ENCODE measurements at regions not wholly inside any gene's neighbourhood (a gene's known extent, or its start where the extent isn't known, plus 50 kb on each side); places are given as distances from the start of the nearest gene placed in this dataset.

DNA sequence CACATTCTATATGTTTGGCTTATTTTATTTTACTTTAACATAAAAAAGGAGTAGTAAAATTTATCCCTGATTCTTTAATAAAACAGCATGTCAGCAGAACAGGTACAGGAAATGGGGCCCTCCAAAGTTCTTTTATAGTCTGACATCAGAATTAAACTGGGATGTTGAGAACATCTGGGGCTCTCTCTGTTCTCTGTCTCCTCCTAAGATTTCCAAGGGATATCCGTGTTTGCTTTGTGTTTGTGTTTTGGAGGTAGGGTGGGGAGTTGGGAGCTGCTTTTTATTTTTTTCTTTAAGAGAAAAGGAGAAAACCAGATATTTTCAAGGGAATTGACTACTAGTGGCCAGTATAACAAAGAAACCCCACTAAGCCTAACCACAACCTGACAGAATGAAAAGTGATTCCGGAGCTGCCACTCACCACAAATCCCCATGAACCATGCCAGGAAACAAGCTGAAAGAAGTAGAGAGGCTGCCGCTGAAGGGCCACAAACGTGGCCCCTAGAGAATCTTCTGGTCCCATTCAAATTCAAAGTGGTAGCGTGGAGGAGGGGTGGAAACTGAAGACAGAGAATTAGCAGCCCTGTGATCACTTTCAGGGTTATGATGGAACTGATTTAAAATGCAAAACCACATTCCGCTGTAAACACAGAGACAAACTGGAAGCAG, 369.6 kb upstream of the ADGRL2 start:
- Mint-ChIP-seq H3K9me3 (peaks cover 0 to 10% (median 0%) of the 10 kb centered on the region in 7 donors), H3K27me3 (no peaks in the 10 kb centered on the region), H3K4me3 (no peak overlapping the region), H3K27ac (no peak overlapping the region), H3K36me3 (no peaks in the 10 kb centered on the region), H3K4me1 (no peaks in the 10 kb centered on the region)
- DNase-seq: no peak
- no peak for ATAC-seq (ENCODE audit: low read depth in 2 of 2)

DNA sequence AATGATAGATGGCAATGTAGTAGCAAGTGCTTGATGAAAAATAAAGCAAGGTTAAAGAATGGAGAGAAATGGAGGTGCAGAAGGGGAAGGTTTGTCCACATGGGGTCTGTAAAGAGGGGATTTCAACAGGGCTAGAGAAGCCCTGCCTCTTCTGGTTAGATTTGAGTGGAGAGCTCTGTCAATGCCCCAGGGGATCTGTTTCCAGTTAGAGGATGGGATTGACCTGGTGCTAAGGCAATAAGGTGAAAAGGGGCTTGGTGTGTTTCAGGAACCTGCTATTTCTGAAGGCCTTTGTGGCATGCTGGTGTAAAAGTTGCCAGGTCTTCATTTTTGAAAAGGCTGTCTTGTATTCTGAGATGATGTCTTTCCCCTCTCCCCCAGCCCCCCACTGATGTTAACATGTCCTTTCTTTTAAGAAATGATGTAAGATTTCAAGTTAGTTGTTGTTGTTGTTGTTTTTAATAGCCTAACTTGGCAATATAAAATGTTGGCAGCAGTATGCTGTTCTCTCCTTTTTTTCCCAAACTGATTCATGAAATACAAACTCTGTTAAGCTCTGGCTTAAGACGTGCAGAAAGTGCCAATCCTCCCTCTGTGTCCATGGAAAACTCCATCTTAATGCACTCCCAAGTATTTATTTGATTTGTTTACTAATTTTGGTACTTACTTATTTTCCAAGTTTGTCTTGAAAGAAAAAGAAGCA, 370.3 kb upstream of the ADGRL2 start:
- no peaks in the 10 kb centered on the region for H3K4me1 Mint-ChIP-seq
- DNase-seq (no peak), ATAC-seq (ENCODE audit: low read depth in 2 of 2) (no peak)
- no peaks in the 10 kb centered on the region for H3K27me3 Mint-ChIP-seq
- H3K9me3 Mint-ChIP-seq: peaks cover 0 to 10% (median 0%) of the 10 kb centered on the region in 7 donors
- no peak overlapping the region for H3K27ac Mint-ChIP-seq
- no peaks in the 10 kb centered on the region for H3K36me3 Mint-ChIP-seq
- H3K4me3 Mint-ChIP-seq: no peak overlapping the region

DNA sequence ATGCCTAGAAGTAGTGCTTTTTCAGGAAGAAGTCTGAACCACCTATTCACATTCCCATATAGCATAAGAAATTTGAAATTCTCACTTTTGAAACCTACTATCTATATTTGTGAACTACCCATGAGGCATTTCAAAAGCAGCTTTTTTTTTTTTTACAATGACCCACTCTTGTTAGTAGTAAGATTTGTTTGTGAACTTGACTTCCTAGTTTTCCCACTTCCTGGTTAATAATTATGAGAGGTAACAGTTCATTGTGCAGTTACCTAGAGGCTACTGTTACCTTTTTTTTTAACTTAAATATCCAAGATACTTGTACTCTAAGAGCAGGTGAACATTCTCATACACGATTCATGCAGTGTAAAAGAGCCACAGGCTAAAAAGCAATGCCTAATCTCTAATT, 371.7 kb upstream of the ADGRL2 start:
- Mint-ChIP-seq H3K4me1 (no peaks in the 10 kb centered on the region), H3K9me3 (peaks cover 0 to 10% (median 0%) of the 10 kb centered on the region in 7 donors), H3K27me3 (no peaks in the 10 kb centered on the region), H3K36me3 (no peaks in the 10 kb centered on the region), H3K4me3 (no peak overlapping the region), H3K27ac (no peak overlapping the region)
- ATAC-seq (ENCODE audit: low read depth in 2 of 2) (no peak), DNase-seq (no peak)

DNA sequence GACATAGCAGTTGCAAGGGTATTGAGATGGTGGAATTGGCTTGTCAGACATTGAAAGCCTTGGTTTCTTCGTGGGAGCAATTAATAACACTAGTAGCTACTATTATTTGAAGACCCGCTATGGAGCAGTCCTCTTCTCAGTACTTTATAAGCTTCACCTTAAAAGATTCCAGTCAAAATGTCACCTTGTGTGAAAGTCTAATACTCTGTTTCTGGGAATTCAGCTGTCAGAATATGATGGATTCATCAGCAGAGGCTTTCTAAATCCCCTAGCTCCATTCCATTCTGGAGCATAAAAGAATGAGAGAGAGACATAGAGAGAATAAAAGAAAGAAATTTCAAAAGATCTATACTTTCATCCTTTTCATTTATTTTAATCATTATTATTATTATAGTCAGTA, 375.9 kb upstream of the ADGRL2 start:
- peaks cover 0 to 10% (median 0%) of the 10 kb centered on the region in 7 donors for H3K9me3 Mint-ChIP-seq
- no peaks in the 10 kb centered on the region for H3K27me3 Mint-ChIP-seq
- no peak overlapping the region for H3K27ac Mint-ChIP-seq
- no peak overlapping the region for H3K4me3 Mint-ChIP-seq
- DNase-seq (no peak), ATAC-seq (ENCODE audit: low read depth in 2 of 2) (no peak)
- no peaks in the 10 kb centered on the region for H3K36me3 Mint-ChIP-seq
- no peaks in the 10 kb centered on the region for H3K4me1 Mint-ChIP-seq

DNA sequence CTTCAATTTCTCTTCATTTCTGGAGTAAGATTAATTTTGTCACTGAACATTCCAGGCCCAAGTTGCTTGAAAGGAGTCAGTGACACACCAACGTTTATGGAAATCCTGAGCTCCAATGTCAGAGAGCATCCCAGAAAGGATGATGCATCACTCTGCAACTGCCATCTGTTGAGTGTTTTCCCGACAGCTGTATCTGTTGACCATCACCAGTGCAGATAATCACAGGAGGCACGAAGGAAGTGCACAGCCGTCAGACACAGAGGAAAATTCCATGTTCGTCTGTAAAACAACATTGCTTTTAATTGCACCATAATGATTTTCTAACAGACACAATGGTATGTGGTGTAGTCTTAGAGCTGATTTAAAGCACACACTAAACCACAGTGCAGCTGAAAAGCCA, 376.7 kb upstream of the ADGRL2 start:
- ATAC-seq (ENCODE audit: low read depth in 2 of 2) (no peak), DNase-seq (no peak)
- Mint-ChIP-seq H3K36me3 (no peaks in the 10 kb centered on the region), H3K27ac (no peak overlapping the region), H3K4me3 (no peak overlapping the region), H3K4me1 (no peaks in the 10 kb centered on the region), H3K27me3 (no peaks in the 10 kb centered on the region), H3K9me3 (peaks cover 0 to 8% (median 0%) of the 10 kb centered on the region in 7 donors)

DNA sequence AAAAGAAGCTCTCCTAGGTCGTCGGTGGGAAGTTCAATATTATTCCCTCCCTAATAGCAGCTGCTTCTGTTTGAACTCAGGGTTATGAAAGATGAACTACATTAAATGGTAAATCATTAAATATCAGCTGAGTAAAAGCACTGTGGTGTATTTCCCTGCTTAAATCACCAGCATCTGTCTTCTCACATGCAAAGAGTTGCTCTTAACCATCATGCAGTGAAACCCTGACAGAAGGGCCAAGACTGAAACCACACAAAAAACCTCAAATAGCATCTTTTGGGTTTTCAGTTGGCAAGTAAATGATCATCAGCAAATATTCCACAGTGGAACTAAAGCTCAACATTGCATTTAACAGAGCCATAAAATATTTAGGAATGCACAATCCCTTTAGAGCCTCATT, 380.0 kb upstream of the ADGRL2 start:
- no peak for ATAC-seq (ENCODE audit: low read depth in 2 of 2)
- H3K9me3 Mint-ChIP-seq: peaks cover 0 to 3% (median 0%) of the 10 kb centered on the region in 7 donors

DNA sequence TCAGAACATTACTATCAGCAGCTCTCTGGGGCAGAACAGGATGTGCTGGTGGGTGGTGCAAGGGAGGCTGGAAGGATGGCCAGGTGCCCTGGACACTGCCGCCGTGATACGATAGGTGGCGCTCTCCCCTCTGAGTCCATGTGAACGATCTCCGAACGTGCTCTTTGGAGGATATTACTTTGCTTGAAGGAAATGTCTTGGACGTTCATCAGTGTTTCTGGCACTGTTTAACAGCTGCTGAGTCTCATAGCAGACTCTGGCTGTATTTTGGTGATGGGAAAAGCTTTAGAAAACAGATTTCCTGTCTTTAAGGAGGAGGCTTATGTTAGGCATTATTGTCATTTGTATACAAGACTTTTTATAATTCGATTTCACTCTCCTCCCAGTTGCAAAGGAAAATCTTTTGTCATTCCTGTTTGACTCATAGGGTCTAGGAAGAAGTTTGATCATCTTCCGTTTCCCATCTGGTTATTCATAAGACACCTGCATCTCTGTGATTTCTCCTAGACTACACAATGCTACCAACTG, 386.2 kb upstream of the ADGRL2 start:
- Mint-ChIP-seq H3K27me3 (no peaks in the 10 kb centered on the region), H3K36me3 (no peaks in the 10 kb centered on the region), H3K9me3 (no peaks in the 10 kb centered on the region), H3K27ac (peak overlapping the region in 2 of 6 donors; percentile 29 to 39), H3K4me3 (no peak overlapping the region), H3K4me1 (no peaks in the 10 kb centered on the region)
- DNase-seq (no peak), ATAC-seq (ENCODE audit: low read depth in 2 of 2) (no peak)

More for the DNA sequence above, 380.0 kb upstream of the ADGRL2 start:
- Mint-ChIP-seq H3K4me3 (no peak overlapping the region), H3K4me1 (no peaks in the 10 kb centered on the region), H3K27me3 (no peaks in the 10 kb centered on the region), H3K27ac (no peak overlapping the region), H3K36me3 (no peaks in the 10 kb centered on the region)
- no peak for DNase-seq

DNA sequence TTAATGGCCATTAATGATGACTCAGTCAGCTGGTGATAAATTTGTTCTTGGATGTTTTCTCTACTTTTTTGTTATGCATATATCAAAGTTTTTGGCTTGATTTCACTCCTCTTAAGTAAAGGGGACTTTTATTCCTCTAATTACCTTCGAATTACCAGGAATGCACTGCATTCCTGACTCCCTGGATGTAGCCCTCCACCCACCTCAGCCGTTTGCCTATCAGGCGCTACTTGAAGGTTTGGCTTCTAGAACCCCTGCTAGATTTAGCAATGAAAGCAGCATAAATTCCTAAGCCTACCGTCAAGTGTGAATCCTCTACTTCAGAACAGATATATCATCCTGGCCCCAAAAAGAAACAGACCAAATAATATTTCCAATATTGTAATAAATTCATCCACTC, 387.8 kb upstream of the ADGRL2 start:
- H3K4me1 Mint-ChIP-seq: no peaks in the 10 kb centered on the region
- H3K27ac Mint-ChIP-seq: no peak overlapping the region
- ATAC-seq (ENCODE audit: low read depth in 2 of 2) (no peak), DNase-seq (no peak)
- no peak overlapping the region for H3K4me3 Mint-ChIP-seq
- H3K36me3 Mint-ChIP-seq: no peaks in the 10 kb centered on the region
- H3K9me3 Mint-ChIP-seq: no peaks in the 10 kb centered on the region
- no peaks in the 10 kb centered on the region for H3K27me3 Mint-ChIP-seq

DNA sequence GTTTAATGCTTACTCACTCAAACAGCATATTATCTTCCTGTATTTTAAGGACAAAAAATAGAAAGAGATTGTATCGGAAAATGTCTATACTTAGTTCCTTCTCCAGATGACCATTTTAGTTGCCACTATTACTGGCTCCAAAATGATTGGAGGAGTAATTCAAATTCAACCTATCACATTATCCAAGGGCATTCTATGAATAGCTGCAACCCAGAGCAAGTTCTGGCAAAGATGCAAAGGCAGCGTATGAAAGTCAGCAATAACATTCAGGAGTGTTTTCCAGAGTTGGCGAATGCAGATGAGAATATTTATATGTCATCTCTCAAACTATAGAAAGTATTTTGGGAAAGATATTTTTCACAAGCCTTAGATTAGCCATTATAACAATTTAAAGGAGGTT, 389.8 kb upstream of the ADGRL2 start:
- Mint-ChIP-seq H3K9me3 (no peaks in the 10 kb centered on the region), H3K4me1 (no peaks in the 10 kb centered on the region), H3K36me3 (no peaks in the 10 kb centered on the region), H3K27ac (no peak overlapping the region), H3K27me3 (no peaks in the 10 kb centered on the region), H3K4me3 (no peak overlapping the region)
- no peak for DNase-seq
- ATAC-seq (ENCODE audit: low read depth in 2 of 2): no peak

DNA sequence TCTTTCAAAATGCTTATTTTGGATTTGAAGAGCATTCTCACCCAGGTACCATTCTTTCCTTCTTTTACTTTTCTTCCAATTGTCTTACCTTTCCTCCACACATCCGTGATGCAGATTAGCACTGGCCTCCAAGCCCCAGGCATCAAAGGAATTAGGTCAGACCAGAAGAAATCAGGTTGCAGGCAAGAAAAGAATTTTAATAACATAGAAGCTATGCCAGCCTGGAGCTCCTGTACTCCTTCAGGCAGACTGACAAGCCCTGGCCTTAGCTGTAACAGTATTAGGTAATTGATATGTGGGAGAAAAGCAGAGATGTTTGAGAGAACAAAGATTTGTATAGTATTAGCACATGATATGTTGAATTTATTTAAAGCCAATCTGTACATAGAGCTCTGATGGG, 390.4 kb upstream of the ADGRL2 start:
- no peak for DNase-seq
- no peak overlapping the region for H3K27ac Mint-ChIP-seq

DNA sequence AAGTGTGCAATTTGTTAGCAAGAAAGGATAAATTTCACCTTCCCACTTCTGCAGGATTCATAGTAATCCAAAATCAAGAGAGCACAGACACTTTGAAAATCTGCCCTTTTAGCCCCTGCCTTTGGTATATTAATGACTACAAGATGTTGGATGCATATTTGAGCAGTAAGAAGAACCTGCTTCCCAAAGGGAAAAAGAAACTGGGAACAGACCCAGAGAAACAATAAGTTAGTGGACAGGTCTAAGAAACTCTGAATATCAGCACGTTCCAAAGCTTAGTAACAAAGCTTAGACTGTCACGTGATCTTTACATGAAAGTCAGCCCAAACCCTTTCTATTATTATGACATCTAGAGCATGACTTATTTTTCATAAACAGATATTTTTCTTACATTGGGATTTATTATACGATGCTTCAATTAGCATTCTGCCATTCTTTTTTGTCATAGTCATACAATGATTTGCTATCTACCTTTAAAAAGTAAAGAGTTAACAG, 390.9 kb upstream of the ADGRL2 start:
- Mint-ChIP-seq H3K27me3 (no peaks in the 10 kb centered on the region), H3K27ac (no peak overlapping the region), H3K36me3 (no peaks in the 10 kb centered on the region), H3K4me3 (no peak overlapping the region), H3K9me3 (no peaks in the 10 kb centered on the region), H3K4me1 (no peaks in the 10 kb centered on the region)
- ATAC-seq (ENCODE audit: low read depth in 2 of 2): no peak
- DNase-seq: no peak

More for the DNA sequence above, 390.4 kb upstream of the ADGRL2 start:
- no peak for ATAC-seq (ENCODE audit: low read depth in 2 of 2)
- no peaks in the 10 kb centered on the region for H3K36me3 Mint-ChIP-seq
- H3K9me3 Mint-ChIP-seq: no peaks in the 10 kb centered on the region
- no peak overlapping the region for H3K4me3 Mint-ChIP-seq
- H3K4me1 Mint-ChIP-seq: no peaks in the 10 kb centered on the region
- H3K27me3 Mint-ChIP-seq: no peaks in the 10 kb centered on the region

DNA sequence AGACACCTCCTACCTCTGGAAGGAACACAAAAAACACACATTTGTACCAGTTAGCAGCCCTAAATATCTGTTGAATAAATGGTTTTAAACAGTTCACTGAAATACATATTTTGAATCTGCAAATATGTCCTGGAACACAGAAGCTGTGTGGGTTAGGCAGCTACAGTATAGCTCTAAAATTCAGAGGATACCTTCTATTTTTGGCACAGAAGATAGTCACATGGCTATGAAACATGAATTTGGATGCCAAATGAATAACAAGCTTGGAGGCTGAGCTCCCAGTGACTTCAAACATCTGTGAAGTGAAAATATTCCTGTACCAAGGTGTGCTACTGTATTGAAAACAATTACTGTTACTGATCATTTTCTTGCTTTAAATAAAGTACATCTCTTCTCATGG, 391.5 kb upstream of the ADGRL2 start:
- no peaks in the 10 kb centered on the region for H3K9me3 Mint-ChIP-seq
- H3K36me3 Mint-ChIP-seq: no peaks in the 10 kb centered on the region
- no peaks in the 10 kb centered on the region for H3K4me1 Mint-ChIP-seq
- H3K27ac Mint-ChIP-seq: no peak overlapping the region
- ATAC-seq (ENCODE audit: low read depth in 2 of 2): no peak
- no peak overlapping the region for H3K4me3 Mint-ChIP-seq
- DNase-seq: no peak
- H3K27me3 Mint-ChIP-seq: no peaks in the 10 kb centered on the region

DNA sequence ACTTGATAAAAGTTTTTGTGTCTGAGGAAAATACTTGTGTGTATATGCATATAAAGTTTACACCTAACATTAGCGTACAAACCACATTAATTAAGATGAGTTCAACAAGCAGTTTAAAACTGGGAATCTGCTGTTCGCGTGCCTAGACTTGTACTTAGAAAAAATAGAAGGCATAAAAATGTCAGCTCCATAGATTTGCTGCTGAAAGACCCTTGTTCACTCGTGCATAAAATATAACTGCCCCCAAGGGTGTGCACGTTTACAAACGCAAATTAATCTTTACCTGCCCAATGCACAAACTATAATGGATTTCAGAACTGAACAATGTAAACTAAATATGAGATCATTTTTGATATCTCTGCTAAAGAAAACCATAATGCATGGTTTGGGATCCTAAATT, 392.3 kb upstream of the ADGRL2 start:
- no peaks in the 10 kb centered on the region for H3K36me3 Mint-ChIP-seq
- no peak overlapping the region for H3K4me3 Mint-ChIP-seq
- H3K27ac Mint-ChIP-seq: no peak overlapping the region
- DNase-seq (no peak), ATAC-seq (ENCODE audit: low read depth in 2 of 2) (no peak)
- no peaks in the 10 kb centered on the region for H3K4me1 Mint-ChIP-seq
- no peaks in the 10 kb centered on the region for H3K27me3 Mint-ChIP-seq
- H3K9me3 Mint-ChIP-seq: no peaks in the 10 kb centered on the region
